ENCODE measurements at regions not wholly inside any gene's neighbourhood (a gene's known extent, or its start where the extent isn't known, plus 50 kb on each side); places are given as distances from the start of the nearest gene placed in this dataset.

DNA sequence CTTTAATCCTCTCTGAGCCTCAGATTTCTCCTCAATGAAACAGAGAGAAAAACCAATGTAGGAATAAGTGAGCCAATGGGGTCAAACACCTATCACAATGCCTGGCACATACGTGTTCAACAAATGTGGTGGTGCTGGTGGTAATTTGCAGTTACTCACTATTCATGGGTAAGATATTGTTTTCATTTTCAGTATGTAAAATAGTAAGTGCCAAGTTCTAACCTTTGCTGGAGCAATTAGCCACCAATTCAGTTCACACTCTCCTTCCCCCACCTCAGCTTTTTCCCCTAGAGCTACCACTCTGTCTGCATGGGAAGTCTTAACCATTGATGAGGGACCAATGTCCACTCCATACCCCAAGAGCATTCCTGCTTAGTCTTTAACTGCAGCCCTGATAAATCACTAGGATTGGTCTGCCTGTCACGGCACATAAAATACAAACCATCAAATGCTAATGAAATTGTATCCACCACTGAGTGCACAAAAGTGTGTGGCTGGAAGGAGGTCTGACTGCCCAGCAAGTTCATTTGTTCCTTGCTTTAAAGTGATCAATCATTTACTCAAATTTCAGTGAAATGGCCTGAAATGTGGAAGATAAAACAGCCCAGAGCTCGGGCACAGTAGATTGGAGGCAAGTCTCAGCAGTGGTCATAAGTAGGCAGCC lies 187.4 kb upstream of the API5 start:
- Histone ChIP-seq H4K8ac (ENCODE audit: low read length) (no peak overlapping the region), H2BK120ac (ENCODE audit: low read depth, low read length) (no peak overlapping the region), H3K27ac (ENCODE audit: low read length, poor library complexity, severe bottlenecking) (no peak overlapping the region), H3K79me1 (replicated peaks; ENCODE audit: low read length, poor library complexity, severe bottlenecking) (no peaks in the 10 kb centered on the region), H2AK5ac (ENCODE audit: low read length, severe bottlenecking) (no peak overlapping the region), H3K27me3 (ENCODE audit: control insufficient read depth in 1 of 2, insufficient read depth in 1 of 2, low read length in 2 of 2) (no peaks in the 10 kb centered on the region), H4K91ac (ENCODE audit: low read length) (no peak overlapping the region), H3K4me3 (ENCODE audit: insufficient read depth in 1 of 2, low read depth in 1 of 2, low read length in 2 of 2) (no peak overlapping the region), H3K23ac (ENCODE audit: low read length in 2 of 2) (no peak overlapping the region), H3K4me1 (ENCODE audit: control insufficient read depth, insufficient read depth, low read depth, low read length) (no peaks in the 10 kb centered on the region), H3K9me3 (ENCODE audit: control insufficient read depth, low read length) (no peaks in the 10 kb centered on the region), H2BK15ac (ENCODE audit: low read depth, poor library complexity, severe bottlenecking) (no peak overlapping the region), H3K36me3 (ENCODE audit: control insufficient read depth in 1 of 2, insufficient read depth in 2 of 2, low read depth in 1 of 2, low read length in 2 of 2) (no peaks in the 10 kb centered on the region), H3K4me2 (ENCODE audit: low read length, poor library complexity, severe bottlenecking) (no peak overlapping the region), H3K9ac (ENCODE audit: low read length) (no peak overlapping the region), H2BK12ac (ENCODE audit: low read length in 2 of 2) (no peak overlapping the region), H3K14ac (ENCODE audit: low read length in 2 of 2) (no peak overlapping the region), H2BK5ac (ENCODE audit: low read depth, low read length, poor library complexity, severe bottlenecking) (no peak overlapping the region), H3K18ac (ENCODE audit: low read depth in 1 of 2, low read length in 2 of 2) (no peak overlapping the region), H2AFZ (ENCODE audit: low read depth, low read length) (no peak overlapping the region), H3K4ac (ENCODE audit: low read depth in 1 of 2, low read length in 2 of 2) (no peak overlapping the region)
- 53% methylated on average over 1 of the region's 3 CpGs for WGBS
- no peak for DNase-seq

DNA sequence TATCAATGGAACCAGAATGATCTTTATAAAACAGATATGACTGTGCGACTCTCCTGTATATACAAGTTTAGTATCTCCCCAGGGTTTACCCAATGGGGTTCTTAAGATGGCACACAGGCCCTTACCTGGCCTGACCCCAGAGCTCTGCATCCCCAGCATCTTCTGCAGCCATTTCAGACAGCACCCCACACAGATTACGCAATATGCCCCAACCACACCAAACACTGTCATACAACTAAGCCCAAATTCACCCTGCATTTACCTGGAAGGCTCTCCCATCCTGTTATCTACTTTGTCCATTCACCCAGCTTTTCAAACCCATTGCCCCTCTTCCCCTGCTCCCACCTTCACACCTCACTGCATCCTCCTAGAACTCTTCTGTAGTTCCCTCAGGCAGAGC lies 182.5 kb upstream of the API5 start:
- Histone ChIP-seq H2AFZ (ENCODE audit: low read depth, low read length) (no peak overlapping the region), H3K79me1 (replicated peaks; ENCODE audit: low read length, poor library complexity, severe bottlenecking) (no peaks in the 10 kb centered on the region), H3K4ac (ENCODE audit: low read depth in 1 of 2, low read length in 2 of 2) (no peak overlapping the region), H2BK15ac (ENCODE audit: low read depth, poor library complexity, severe bottlenecking) (no peak overlapping the region), H3K4me1 (ENCODE audit: control insufficient read depth, insufficient read depth, low read depth, low read length) (no peaks in the 10 kb centered on the region), H3K4me2 (ENCODE audit: low read length, poor library complexity, severe bottlenecking) (no peak overlapping the region), H2BK5ac (ENCODE audit: low read depth, low read length, poor library complexity, severe bottlenecking) (no peak overlapping the region), H3K4me3 (ENCODE audit: insufficient read depth in 1 of 2, low read depth in 1 of 2, low read length in 2 of 2) (no peak overlapping the region), H4K91ac (ENCODE audit: low read length) (no peak overlapping the region), H2BK12ac (ENCODE audit: low read length in 2 of 2) (no peak overlapping the region), H3K27me3 (ENCODE audit: control insufficient read depth in 1 of 2, insufficient read depth in 1 of 2, low read length in 2 of 2) (no peaks in the 10 kb centered on the region), H3K14ac (ENCODE audit: low read length in 2 of 2) (no peak overlapping the region), H2BK120ac (ENCODE audit: low read depth, low read length) (no peak overlapping the region), H4K8ac (ENCODE audit: low read length) (no peak overlapping the region), H3K9ac (ENCODE audit: low read length) (no peak overlapping the region), H3K23ac (ENCODE audit: low read length in 2 of 2) (no peak overlapping the region), H3K36me3 (ENCODE audit: control insufficient read depth in 1 of 2, insufficient read depth in 2 of 2, low read depth in 1 of 2, low read length in 2 of 2) (no peaks in the 10 kb centered on the region), H3K27ac (ENCODE audit: low read length, poor library complexity, severe bottlenecking) (no peak overlapping the region), H3K9me3 (ENCODE audit: control insufficient read depth, low read length) (no peaks in the 10 kb centered on the region), H3K18ac (ENCODE audit: low read depth in 1 of 2, low read length in 2 of 2) (no peak overlapping the region), H2AK5ac (ENCODE audit: low read length, severe bottlenecking) (no peak overlapping the region)
- 63% methylated on average over 2 of the region's 2 CpGs for WGBS
- no peak for DNase-seq

DNA sequence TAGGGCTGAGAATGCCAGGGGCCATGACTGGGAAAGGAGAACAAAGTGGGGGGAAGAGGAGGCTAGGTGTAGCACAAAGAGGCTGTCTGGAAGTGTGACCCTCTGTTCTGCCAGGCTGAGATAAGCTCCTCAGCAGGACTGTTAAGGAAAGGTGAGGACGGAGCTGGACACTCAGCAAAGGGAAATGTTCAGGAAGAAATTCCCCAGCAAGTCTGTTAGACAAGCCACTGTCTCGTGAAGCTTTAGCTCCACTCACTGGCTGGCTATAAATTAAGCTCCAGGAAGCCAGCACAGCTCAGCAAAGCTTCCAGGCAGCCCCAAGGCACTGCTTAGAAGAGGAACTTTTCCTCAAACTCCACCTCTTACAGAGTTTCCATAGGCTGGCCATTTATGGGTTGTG lies 181.2 kb upstream of the API5 start:
- Histone ChIP-seq H3K18ac (ENCODE audit: low read depth in 1 of 2, low read length in 2 of 2) (no peak overlapping the region), H3K9me3 (ENCODE audit: control insufficient read depth, low read length) (no peaks in the 10 kb centered on the region), H4K91ac (ENCODE audit: low read length) (no peak overlapping the region), H3K4me2 (ENCODE audit: low read length, poor library complexity, severe bottlenecking) (no peak overlapping the region), H2BK120ac (ENCODE audit: low read depth, low read length) (no peak overlapping the region), H3K27ac (ENCODE audit: low read length, poor library complexity, severe bottlenecking) (no peak overlapping the region), H2BK5ac (ENCODE audit: low read depth, low read length, poor library complexity, severe bottlenecking) (no peak overlapping the region), H3K4ac (ENCODE audit: low read depth in 1 of 2, low read length in 2 of 2) (no peak overlapping the region), H3K9ac (ENCODE audit: low read length) (no peak overlapping the region), H3K27me3 (ENCODE audit: control insufficient read depth in 1 of 2, insufficient read depth in 1 of 2, low read length in 2 of 2) (no peaks in the 10 kb centered on the region), H2BK15ac (ENCODE audit: low read depth, poor library complexity, severe bottlenecking) (no peak overlapping the region), H3K79me1 (replicated peaks; ENCODE audit: low read length, poor library complexity, severe bottlenecking) (no peaks in the 10 kb centered on the region), H2AFZ (ENCODE audit: low read depth, low read length) (no peak overlapping the region), H2AK5ac (ENCODE audit: low read length, severe bottlenecking) (no peak overlapping the region), H3K36me3 (ENCODE audit: control insufficient read depth in 1 of 2, insufficient read depth in 2 of 2, low read depth in 1 of 2, low read length in 2 of 2) (no peaks in the 10 kb centered on the region), H2BK12ac (ENCODE audit: low read length in 2 of 2) (no peak overlapping the region), H3K4me3 (ENCODE audit: insufficient read depth in 1 of 2, low read depth in 1 of 2, low read length in 2 of 2) (no peak overlapping the region), H3K14ac (ENCODE audit: low read length in 2 of 2) (no peak overlapping the region), H4K8ac (ENCODE audit: low read length) (no peak overlapping the region), H3K4me1 (ENCODE audit: control insufficient read depth, insufficient read depth, low read depth, low read length) (no peaks in the 10 kb centered on the region), H3K23ac (ENCODE audit: low read length in 2 of 2) (no peak overlapping the region)
- WGBS: 10% methylated on average over 2 of the region's 2 CpGs
- DNase-seq: no peak

DNA sequence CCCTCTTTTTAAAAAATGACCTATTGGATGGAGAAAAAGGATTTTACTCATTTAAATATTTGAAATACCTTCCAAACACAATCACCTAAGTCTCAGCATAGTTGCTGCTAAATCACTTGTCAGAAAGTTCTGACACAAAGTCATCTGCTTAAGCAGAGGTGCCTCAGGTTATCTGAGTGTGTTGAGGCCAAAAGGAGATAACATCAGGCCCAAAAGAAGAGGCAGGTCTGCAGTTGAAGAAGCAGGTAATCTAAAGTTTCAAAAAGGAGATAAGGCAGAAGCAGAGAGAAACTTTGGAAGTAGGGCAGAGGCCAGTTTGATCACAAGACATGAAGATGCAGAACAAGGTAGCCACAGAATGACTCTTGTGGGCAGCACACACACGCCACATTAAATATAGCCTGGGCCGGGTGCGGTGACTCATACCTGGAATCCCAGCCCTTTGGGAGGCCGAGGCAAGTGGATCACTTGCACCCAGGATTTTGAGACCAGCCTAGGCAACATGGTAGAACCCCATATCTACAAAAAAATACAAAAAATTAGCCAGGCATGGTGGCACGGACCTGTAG lies 175.7 kb upstream of the API5 start:
- WGBS: 74% methylated on average over 4 of the region's 5 CpGs
- no peaks in the 10 kb centered on the region for H3K27me3 ChIP-seq (ENCODE audit: control insufficient read depth in 1 of 2, insufficient read depth in 1 of 2, low read length in 2 of 2)
- H3K9me3 ChIP-seq (ENCODE audit: control insufficient read depth, low read length): no peaks in the 10 kb centered on the region
- no peak overlapping the region for H3K9ac ChIP-seq (ENCODE audit: low read length)
- no peak overlapping the region for H4K8ac ChIP-seq (ENCODE audit: low read length)
- no peak for DNase-seq
- no peak overlapping the region for H3K4me3 ChIP-seq (ENCODE audit: insufficient read depth in 1 of 2, low read depth in 1 of 2, low read length in 2 of 2)
- no peaks in the 10 kb centered on the region for H3K79me1 ChIP-seq (replicated peaks; ENCODE audit: low read length, poor library complexity, severe bottlenecking)
- no peak overlapping the region for H2BK15ac ChIP-seq (ENCODE audit: low read depth, poor library complexity, severe bottlenecking)
- H3K4ac ChIP-seq (ENCODE audit: low read depth in 1 of 2, low read length in 2 of 2): no peak overlapping the region
- H2AK5ac ChIP-seq (ENCODE audit: low read length, severe bottlenecking): no peak overlapping the region
- H2AFZ ChIP-seq (ENCODE audit: low read depth, low read length): no peak overlapping the region
- no peak overlapping the region for H3K23ac ChIP-seq (ENCODE audit: low read length in 2 of 2)
- H3K36me3 ChIP-seq (ENCODE audit: control insufficient read depth in 1 of 2, insufficient read depth in 2 of 2, low read depth in 1 of 2, low read length in 2 of 2): no peaks in the 10 kb centered on the region
- no peak overlapping the region for H3K14ac ChIP-seq (ENCODE audit: low read length in 2 of 2)
- no peak overlapping the region for H3K18ac ChIP-seq (ENCODE audit: low read depth in 1 of 2, low read length in 2 of 2)
- H2BK5ac ChIP-seq (ENCODE audit: low read depth, low read length, poor library complexity, severe bottlenecking): no peak overlapping the region
- H3K4me1 ChIP-seq (ENCODE audit: control insufficient read depth, insufficient read depth, low read depth, low read length): no peaks in the 10 kb centered on the region
- no peak overlapping the region for H2BK120ac ChIP-seq (ENCODE audit: low read depth, low read length)
- no peak overlapping the region for H3K27ac ChIP-seq (ENCODE audit: low read length, poor library complexity, severe bottlenecking)
- no peak overlapping the region for H3K4me2 ChIP-seq (ENCODE audit: low read length, poor library complexity, severe bottlenecking)
- no peak overlapping the region for H2BK12ac ChIP-seq (ENCODE audit: low read length in 2 of 2)
- no peak overlapping the region for H4K91ac ChIP-seq (ENCODE audit: low read length)

All from mesenchymal stem cell (in vitro differentiated cells and primary cell).